Suprapubic skin (tissue), 4 donors: ENCODE measurements at regions not wholly inside any gene's neighbourhood (a gene's known extent, or its start where the extent isn't known, plus 50 kb on each side); places are given as distances from the start of the nearest gene placed in this dataset.

Experiments
- DNase-seq, 2 donors: peaks; one replicate each; pipeline ENCODE4 v3.0.0-alpha.2; 2019; ENCODE audit warnings: low spot score in 2 of 2
- H3K27ac ChIP-seq: fragments of 200-600 bp; sonication (generic); one replicate; pipeline ENCODE4 v1.5.1; 2019
- H3K27me3 ChIP-seq: fragments of 200-600 bp; sonication (generic); one replicate; pipeline ENCODE4 v1.5.1; 2019
- H3K36me3 ChIP-seq: fragments of 200-600 bp; sonication (generic); one replicate; pipeline ENCODE4 v1.5.1; 2019
- H3K4me1 ChIP-seq: fragments of 200-600 bp; sonication (generic); one replicate; pipeline ENCODE4 v1.5.1; 2019
- H3K4me3 ChIP-seq: fragments of 200-600 bp; sonication (generic); one replicate; pipeline ENCODE4 v1.5.1; 2019; ENCODE audit warnings: mild to moderate bottlenecking
- H3K9me3 ChIP-seq: fragments of 200-600 bp; sonication (generic); one replicate; pipeline ENCODE4 v1.5.1; 2019
- CTCF ChIP-seq, 2 donors: fragments of 200-600 bp in 1 of 2; fragments of 450-650 bp in 1 of 2; sonication (generic) in 1 of 2; IDR thresholded peaks; one replicate each; pipeline ENCODE4 v1.5.1; 2016 to 2019; ENCODE audit warnings: antibody characterized with exemption in 2 of 2, mild to moderate bottlenecking in 1 of 2, moderate library complexity in 1 of 2
- EP300 ChIP-seq: sonication (generic); formaldehyde crosslinking; IDR thresholded peaks from one replicate; pipeline ENCODE4 v1.6.1; 2017; ENCODE audit warnings: antibody characterized with exemption
- POLR2A ChIP-seq, 2 donors: fragments of 450-650 bp; IDR thresholded peaks; one replicate each; pipeline ENCODE4 v1.6.1; 2017; ENCODE audit warnings: antibody characterized with exemption in 2 of 2, mild to moderate bottlenecking in 2 of 2, moderate library complexity in 2 of 2
- POLR2AphosphoS5 ChIP-seq, 3 donors: sonication (generic); formaldehyde crosslinking; IDR thresholded peaks; one replicate each; pipeline ENCODE4 v1.6.1; 2017; ENCODE audit warnings: antibody characterized with exemption in 3 of 3
- WGBS: methylation state at CpG from one replicate; pipeline ENCODE4 v1.1.5; 2018; 5-methylcytosine and 5-hydroxymethylcytosine counted together

GRCh38 chr20:22815603-22816315, 219.4 kb upstream of the SSTR4 start:
- no peaks in the 10 kb centered on the region for H3K27me3 ChIP-seq
- TF ChIP-seq POLR2A (IDR thresholded peaks at IDR 0.05) = no peak
- no peak for TF ChIP-seq POLR2AphosphoS5 (IDR thresholded peaks at IDR 0.05)
- no peak for TF ChIP-seq CTCF (IDR thresholded peaks at IDR 0.05)
- TF ChIP-seq EP300 = no peak
- WGBS = 61% methylated on average over 9 of the region's 9 CpGs
- no peak overlapping the region for H3K4me3 ChIP-seq
- H3K36me3 ChIP-seq = no peaks in the 10 kb centered on the region
- no peaks in the 10 kb centered on the region for H3K4me1 ChIP-seq
- no peaks in the 10 kb centered on the region for H3K9me3 ChIP-seq
- no peak for DNase-seq
- no peak overlapping the region for H3K27ac ChIP-seq

GRCh38 chr20:22818636-22819035, 216.5 kb upstream of the SSTR4 start:
- H3K4me3 ChIP-seq = no peak overlapping the region
- no peaks in the 10 kb centered on the region for H3K9me3 ChIP-seq
- H3K27ac ChIP-seq = no peak overlapping the region
- WGBS = 75% methylated on average over 4 of the region's 4 CpGs
- TF ChIP-seq POLR2AphosphoS5 (IDR thresholded peaks at IDR 0.05) (no peak), EP300 (no peak), CTCF (IDR thresholded peaks at IDR 0.05) (no peak), POLR2A (IDR thresholded peaks at IDR 0.05) (no peak)
- H3K27me3 ChIP-seq = no peaks in the 10 kb centered on the region
- no peaks in the 10 kb centered on the region for H3K36me3 ChIP-seq
- DNase-seq = no peak
- H3K4me1 ChIP-seq = no peaks in the 10 kb centered on the region

- H3K27me3 ChIP-seq = no peaks in the 10 kb centered on the region
- H3K9me3 ChIP-seq = no peaks in the 10 kb centered on the region
- no peaks in the 10 kb centered on the region for H3K4me1 ChIP-seq
- no peak overlapping the region for H3K27ac ChIP-seq
- no peak overlapping the region for H3K4me3 ChIP-seq
- no peak for DNase-seq
- no peak for TF ChIP-seq POLR2A (IDR thresholded peaks at IDR 0.05)
- TF ChIP-seq POLR2AphosphoS5 (IDR thresholded peaks at IDR 0.05) = no peak
- TF ChIP-seq EP300 = no peak
- TF ChIP-seq CTCF (IDR thresholded peaks at IDR 0.05) = no peak
- no peaks in the 10 kb centered on the region for H3K36me3 ChIP-seq
- 61% methylated on average over 4 of the region's 4 CpGs for WGBS
Measured at GRCh38 chr20:22819112-22819511, 216.0 kb upstream of the SSTR4 start.

- Histone ChIP-seq H3K27me3 (no peaks in the 10 kb centered on the region), H3K36me3 (no peaks in the 10 kb centered on the region), H3K4me1 (no peaks in the 10 kb centered on the region), H3K9me3 (no peaks in the 10 kb centered on the region), H3K27ac (no peak overlapping the region), H3K4me3 (no peak overlapping the region)
- no peak for DNase-seq
- TF ChIP-seq POLR2A (IDR thresholded peaks at IDR 0.05) (no peak), CTCF (IDR thresholded peaks at IDR 0.05) (no peak), EP300 (no peak), POLR2AphosphoS5 (IDR thresholded peaks at IDR 0.05) (no peak)
- WGBS = 76% methylated on average over 2 of the region's 2 CpGs
Measured at GRCh38 chr20:22819784-22820183, 215.3 kb upstream of the SSTR4 start.

GRCh38 chr20:22821081-22821727, 213.9 kb upstream of the SSTR4 start:
- no peak for TF ChIP-seq POLR2A (IDR thresholded peaks at IDR 0.05)
- no peak for TF ChIP-seq POLR2AphosphoS5 (IDR thresholded peaks at IDR 0.05)
- TF ChIP-seq CTCF (IDR thresholded peaks at IDR 0.05) = no peak
- TF ChIP-seq EP300 = no peak
- no peaks in the 10 kb centered on the region for H3K9me3 ChIP-seq
- WGBS = 68% methylated on average over 7 of the region's 7 CpGs
- H3K4me3 ChIP-seq = no peak overlapping the region
- DNase-seq = no peak
- H3K27me3 ChIP-seq = no peaks in the 10 kb centered on the region
- H3K27ac ChIP-seq = no peak overlapping the region
- no peaks in the 10 kb centered on the region for H3K4me1 ChIP-seq
- H3K36me3 ChIP-seq = no peaks in the 10 kb centered on the region
